Keratinocyte (primary cell): ENCODE measurements at regions not wholly inside any gene's neighbourhood (a gene's known extent, or its start where the extent isn't known, plus 50 kb on each side); places are given as distances from the start of the nearest gene placed in this dataset.

Experiments
- CTCF ChIP-seq, 3 experiments: IDR thresholded peaks in 1 of 3; conservative IDR thresholded peaks in 1 of 3; optimal IDR thresholded peaks in 1 of 3; 2 replicates in 2 of 3; 3 replicates in 1 of 3; pipeline versions ENCODE3 to v1.5.1; 2011; ENCODE audit warnings: low read length in 3 of 3, mild to moderate bottlenecking in 3 of 3, moderate library complexity in 2 of 3, control low read depth in 1 of 3, inconsistent platforms in 1 of 3; ENCODE audit not compliant: insufficient read depth in 2 of 3; ENCODE audit errors: extremely low read depth in 1 of 3
- EZH2 ChIP-seq: IDR thresholded peaks from one replicate; pipeline ENCODE4 v1.6.1; 2012; ENCODE audit warnings: inconsistent platforms, mild to moderate bottlenecking, low read length, moderate library complexity

- TF ChIP-seq CTCF (optimal IDR thresholded peaks at IDR 0.05 in 1 of 3, IDR thresholded peaks at IDR 0.05 in 1 of 3, conservative IDR thresholded peaks at IDR 0.05 in 1 of 3; ENCODE audit: extremely low read depth in 1 of 3, insufficient read depth in 2 of 3, low read length in 3 of 3) (no peak), EZH2 (no peak)
Measured at GRCh38 chr9:17969232-17969631, 390.4 kb downstream of the SH3GL2 start.
